LoVo (cell line): ENCODE measurements at regions not wholly inside any gene's neighbourhood (a gene's known extent, or its start where the extent isn't known, plus 50 kb on each side); places are given as distances from the start of the nearest gene placed in this dataset.

Experiments used
- DNase-seq: peaks from one replicate; pipeline ENCODE4 v3.0.0-alpha.2; 2016; ENCODE audit warnings: low spot score

DNA sequence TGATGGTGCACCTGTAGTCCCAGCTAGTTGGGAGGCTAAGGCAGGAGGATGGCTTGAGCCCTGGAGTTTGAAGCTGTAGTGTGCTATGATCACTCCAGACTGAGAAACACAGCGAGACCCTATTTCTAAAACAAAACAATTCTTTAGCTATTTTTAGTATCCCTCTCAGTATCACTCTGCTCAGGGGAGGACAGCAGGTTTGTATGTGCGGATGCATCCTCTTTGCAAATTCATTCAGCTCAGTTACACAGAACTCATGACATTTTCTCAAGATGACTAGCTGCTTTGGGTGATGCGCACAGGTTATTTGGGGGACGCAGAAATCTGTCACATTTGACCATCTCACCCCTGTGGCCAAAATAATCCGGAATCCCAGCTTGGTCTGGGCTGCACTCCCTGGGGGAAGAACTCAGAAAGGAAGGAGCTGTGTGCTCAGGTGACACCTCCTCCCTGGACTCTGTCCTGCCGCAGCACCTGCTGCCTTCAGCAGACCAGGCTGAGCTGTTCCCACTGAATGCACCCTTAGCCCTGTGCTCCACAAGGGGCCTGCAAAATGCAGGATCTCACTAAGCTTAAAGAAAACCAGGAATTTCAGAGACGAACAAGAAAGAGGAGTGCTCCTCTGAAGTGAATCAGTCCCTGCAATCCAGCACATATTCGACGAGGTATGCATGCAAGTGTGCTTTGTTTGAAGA, 89.5 kb upstream of the PGBD5 start:
- DNase-seq = no peak

DNA sequence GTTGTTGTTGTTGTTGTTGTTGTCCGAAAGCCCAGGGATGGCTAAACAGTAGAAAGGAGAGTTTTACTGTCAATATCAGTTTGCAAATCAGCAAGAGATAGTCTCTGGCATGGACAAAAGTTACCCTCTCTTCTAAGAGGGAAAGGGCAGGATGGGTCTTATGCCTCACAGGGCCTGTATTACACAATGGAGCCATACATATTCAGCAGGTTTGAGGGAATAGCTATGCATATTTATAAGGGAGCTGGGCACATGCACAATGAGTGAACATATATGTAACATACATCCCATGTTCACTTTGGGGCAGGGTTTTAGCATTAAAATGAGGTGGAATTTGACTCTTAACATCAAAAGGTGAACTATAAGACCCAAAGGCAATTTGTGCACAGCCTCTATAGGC, 84.4 kb upstream of the PGBD5 start:
- no peak for DNase-seq

DNA sequence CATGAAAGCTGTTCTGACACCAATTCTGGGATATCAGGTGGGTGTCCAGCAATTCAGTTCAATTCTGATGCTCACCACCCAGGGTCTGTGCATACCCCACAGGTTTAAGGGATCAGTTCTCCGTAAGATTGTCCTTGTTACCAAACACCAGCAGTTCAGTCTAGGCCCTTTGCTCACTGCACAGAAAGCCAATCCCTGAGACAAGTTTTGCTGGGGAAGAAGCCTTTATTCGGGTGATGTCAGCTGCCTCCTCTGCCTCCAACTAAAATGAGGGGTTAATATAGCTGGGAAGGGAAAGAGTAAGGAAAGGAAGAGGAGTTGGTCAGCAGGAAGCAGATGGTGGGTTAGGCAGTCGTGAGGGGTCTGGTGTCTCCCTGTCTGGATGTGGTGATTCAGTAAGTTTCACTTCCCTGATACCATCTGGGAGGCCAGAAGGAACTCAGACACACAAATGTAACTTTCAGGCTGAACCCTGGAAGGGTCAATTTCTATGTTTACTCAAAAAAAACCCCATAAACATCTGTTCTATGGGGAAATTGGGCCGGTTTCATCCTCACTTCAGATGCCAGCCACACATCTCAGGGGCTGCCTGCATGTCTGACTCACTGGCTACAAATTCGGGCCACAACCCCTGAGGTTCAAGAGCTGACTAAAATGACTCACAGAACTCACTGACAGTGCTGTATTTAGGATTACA, 83.3 kb upstream of the PGBD5 start:
- no peak for DNase-seq

- no peak for DNase-seq
These were observed 81.7 kb upstream of the PGBD5 start for GRCh38 chr1:230507666-230508402.

GRCh38 chr1:230507236-230507635, 81.1 kb upstream of the PGBD5 start:
- DNase-seq = no peak

- DNase-seq = no peak
These were observed 80.3 kb upstream of the PGBD5 start for GRCh38 chr1:230506451-230506850.

DNA sequence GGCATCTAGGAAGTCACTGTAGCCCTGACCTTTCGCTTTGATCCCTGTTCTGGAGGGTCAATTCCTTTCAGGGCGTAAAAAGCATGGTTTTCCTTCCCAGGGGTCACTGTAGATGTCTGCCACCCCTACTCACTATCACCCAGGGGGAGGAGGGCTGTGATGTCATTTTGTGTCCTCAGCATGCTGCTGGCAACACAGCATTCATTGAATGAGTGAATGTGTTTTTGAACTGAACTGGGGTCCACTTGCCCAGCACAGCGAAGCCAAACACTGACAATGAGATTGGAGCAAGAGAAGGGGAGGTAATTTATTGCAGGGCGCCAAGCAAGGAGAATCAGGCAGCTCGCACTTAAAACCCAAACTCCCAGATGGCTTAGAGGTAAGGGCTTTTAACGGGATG, 78.2 kb upstream of the PGBD5 start:
- DNase-seq = no peak

DNA sequence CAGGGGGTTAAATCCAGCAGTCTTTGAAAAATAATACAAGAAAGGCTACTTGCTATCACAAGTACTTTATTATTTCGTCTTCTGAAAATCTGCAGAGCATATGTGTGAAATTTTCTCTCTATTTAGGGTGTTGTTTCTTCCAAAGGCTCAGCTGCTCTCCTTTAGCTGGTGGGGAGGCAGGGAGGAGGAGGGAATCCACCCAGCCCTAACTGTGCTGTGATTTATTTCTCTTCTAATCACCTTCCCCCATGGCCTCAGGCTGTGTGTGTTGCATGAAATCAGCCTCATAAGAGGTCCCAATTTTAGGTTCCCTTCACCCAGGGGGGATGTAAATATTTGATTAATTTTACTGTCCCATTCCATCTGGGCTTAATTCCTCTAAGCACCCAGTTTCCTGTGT, 77.6 kb upstream of the PGBD5 start:
- no peak for DNase-seq

GRCh38 chr1:230502996-230503395, 76.9 kb upstream of the PGBD5 start:
- DNase-seq = no peak

- DNase-seq = no peak
These were observed 76.2 kb upstream of the PGBD5 start for GRCh38 chr1:230502306-230502705.

GRCh38 chr1:230501849-230502248, 75.7 kb upstream of the PGBD5 start:
- DNase-seq = no peak

DNA sequence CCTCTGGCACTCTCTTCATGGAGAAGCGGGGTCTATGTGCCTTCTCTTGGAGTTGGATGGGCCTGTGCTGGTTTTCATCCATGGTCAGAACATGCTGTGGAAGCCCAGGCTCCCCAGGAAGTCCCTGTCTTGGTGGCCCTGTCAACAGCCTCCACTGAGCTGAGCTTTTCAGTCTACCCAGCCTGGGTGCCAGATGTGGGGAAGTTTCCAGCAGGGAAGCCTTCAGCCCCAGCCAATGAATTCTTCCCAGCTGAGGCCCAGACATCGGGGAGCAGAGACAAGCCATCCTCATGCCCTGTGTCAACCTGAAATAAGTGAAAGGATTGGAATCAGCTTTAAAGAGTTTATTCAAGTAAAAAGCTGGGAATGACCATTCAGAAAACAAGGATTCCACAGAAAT, 75.1 kb upstream of the PGBD5 start:
- DNase-seq = no peak

DNA sequence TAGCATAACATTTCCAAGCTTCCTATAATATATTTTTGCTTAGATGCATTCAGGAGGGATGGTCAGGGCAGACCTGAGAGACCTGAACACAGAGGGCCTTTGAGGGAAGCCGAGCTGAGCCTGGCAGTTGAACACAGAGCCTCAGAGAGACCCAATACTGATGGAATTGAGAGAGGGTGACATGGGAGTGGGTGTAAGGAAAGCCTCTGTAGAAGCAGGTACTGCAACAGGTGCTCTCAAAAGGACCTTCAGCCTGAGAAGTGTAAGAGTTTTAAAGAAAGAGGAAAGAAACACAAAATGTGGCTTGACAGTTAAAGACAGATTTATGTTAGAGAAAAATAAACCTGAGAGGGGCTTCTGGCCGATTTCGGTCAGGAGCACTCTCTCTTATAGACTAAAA, 73.9 kb upstream of the PGBD5 start:
- DNase-seq = no peak

GRCh38 chr1:230499496-230499895, 73.4 kb upstream of the PGBD5 start:
- DNase-seq = no peak

DNA sequence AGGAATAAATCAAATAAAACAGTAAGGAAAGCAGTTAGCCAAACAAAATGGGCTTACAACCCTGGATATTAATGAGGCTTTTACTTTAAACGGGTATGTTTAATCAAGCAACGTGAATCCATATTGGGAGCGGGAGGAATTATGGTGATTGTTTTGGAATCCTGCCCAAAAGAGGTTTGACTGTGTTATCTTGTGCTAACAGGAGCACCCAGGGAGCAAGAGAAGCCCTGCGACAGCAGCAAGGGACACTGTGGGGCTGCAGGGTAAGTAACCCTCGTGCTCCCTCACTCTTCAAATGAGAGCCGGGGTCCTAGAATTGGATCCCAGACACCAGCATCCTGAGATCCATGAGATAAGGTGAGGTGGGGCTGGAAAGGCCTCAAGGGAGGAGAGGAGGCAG, 72.6 kb upstream of the PGBD5 start:
- no peak for DNase-seq

GRCh38 chr1:230496451-230496850, 70.3 kb upstream of the PGBD5 start:
- no peak for DNase-seq

GRCh38 chr1:230495891-230496385, 69.8 kb upstream of the PGBD5 start:
- DNase-seq = peak; percentile 16

DNA sequence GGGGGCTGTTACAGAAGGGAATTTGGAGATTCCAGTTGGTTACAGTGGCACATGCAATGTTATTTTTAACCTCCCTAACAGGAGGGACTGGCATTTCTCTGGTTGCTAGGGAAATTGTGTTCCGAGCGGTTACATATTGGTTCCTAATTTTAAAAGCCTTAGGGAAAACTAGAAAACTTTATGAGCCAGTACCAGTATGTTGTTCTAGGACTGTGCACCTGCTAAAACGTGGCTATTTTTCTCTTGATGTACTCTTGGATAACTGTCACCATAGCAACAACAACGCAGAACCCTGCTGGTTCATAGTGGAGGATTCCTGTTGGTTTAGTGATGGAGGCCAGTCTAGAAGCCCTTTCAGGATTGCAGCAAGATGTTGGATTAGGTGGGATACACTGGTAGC, 68.9 kb upstream of the PGBD5 start:
- DNase-seq = no peak

DNA sequence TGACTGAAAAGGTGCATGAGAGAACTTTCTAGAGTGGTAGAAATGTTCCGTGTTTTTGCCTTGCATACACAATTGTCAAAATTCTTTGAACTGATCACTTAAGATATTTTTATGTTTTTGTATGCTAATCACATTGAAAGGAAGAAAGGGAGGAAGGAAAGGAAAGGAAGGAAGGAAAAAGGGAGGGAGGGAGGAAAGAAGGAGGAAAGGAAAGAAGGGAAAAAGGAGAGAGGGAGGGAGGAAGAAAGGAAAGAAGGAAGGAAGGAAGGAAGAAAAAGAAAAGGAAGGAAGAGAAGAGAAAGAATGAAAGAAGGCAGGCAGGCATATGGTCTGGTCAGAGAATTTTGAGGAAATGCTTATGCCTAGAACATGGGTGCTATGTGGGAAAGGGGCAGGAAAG, 68.4 kb upstream of the PGBD5 start:
- no peak for DNase-seq

GRCh38 chr1:230494026-230494425, 67.9 kb upstream of the PGBD5 start:
- no peak for DNase-seq

DNA sequence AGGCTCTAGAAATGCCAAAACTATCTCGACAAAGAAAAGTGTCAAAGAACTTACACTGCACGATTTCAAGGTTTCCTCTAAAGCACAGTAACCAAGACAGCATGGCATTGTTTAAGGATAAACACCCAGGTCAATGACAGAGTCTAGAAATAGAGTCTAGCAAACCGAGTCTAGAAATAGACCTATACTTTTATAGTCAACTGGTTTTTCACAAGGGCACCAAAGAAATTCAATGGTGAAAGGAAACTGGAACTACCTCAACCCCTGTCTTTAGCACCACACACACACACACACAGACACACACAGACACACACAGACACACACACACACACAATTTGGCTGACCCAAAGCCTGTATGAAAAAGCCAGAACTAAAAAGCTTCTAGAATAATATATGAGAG, 67.1 kb upstream of the PGBD5 start:
- DNase-seq = no peak

GRCh38 chr1:230490436-230490835, 64.3 kb upstream of the PGBD5 start:
- no peak for DNase-seq

DNA sequence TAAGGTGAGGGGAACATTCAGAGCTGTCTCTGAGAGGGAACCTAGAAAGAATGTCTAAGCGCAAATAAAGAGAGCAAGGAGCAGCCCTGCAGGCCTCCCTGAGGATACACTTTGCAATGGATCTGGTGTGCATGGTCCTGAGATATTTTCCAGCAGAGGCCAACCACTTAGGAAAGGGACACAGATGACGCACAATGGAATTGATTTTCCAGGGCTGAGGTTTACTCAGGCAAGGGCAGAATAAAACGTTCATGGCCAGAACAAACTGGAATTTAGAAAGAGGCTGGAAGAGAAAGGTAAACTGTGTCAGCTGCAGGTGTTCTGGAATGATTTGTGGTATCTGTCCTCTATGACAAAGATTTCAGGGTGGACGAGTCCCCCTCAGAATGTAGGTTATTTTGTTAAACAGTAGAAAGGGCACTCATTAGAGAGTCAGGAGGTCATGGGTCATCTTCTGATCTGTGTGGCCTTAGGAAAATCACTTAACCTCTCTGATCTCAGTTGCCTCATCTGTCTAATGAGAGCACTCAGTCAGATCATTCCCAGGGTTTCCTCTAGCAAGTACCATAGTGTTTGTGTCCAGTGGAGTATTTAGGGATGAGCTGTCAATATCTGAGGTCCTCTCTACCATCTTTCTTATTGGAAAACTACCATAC, 61.8 kb upstream of the PGBD5 start:
- DNase-seq = no peak
